ENCODE measurements at regions not wholly inside any gene's neighbourhood (a gene's known extent, or its start where the extent isn't known, plus 50 kb on each side); places are given as distances from the start of the nearest gene placed in this dataset.

DNA sequence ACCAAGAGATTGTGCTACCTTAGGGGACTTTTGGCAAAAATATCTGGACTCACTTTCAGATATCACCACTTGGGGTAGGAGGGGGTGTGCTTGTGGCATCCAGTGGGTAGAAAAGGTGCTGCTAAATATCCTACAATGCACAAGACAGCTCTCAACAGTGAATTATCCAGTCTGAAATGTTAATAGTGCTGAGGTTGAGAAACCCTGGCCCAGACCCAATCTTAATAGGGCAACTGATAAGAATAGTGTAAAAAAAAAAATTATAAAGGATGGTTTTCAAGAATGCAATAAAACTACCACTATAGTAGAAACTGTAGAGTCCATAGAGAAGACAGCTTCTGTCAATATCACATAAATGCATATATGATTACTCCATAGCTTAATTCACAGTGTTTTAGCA, 185.5 kb downstream of the ZNF330 start:
- TF ChIP-seq, protein P1, sequence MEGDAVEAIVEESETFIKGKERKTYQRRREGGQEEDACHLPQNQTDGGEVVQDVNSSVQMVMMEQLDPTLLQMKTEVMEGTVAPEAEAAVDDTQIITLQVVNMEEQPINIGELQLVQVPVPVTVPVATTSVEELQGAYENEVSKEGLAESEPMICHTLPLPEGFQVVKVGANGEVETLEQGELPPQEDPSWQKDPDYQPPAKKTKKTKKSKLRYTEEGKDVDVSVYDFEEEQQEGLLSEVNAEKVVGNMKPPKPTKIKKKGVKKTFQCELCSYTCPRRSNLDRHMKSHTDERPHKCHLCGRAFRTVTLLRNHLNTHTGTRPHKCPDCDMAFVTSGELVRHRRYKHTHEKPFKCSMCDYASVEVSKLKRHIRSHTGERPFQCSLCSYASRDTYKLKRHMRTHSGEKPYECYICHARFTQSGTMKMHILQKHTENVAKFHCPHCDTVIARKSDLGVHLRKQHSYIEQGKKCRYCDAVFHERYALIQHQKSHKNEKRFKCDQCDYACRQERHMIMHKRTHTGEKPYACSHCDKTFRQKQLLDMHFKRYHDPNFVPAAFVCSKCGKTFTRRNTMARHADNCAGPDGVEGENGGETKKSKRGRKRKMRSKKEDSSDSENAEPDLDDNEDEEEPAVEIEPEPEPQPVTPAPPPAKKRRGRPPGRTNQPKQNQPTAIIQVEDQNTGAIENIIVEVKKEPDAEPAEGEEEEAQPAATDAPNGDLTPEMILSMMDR (conservative IDR thresholded peaks at IDR 0.05): no peak
- no peak overlapping the region for H3K27ac ChIP-seq

- TF ChIP-seq, protein P1 (conservative IDR thresholded peaks at IDR 0.05): no peak
- no peak overlapping the region for H3K27ac ChIP-seq
These were observed 188.9 kb downstream of the ZNF330 start for GRCh38 chr4:141409556-141409955.

GRCh38 chr4:141410839-141411238, 190.1 kb downstream of the ZNF330 start:
- H3K27ac ChIP-seq: no peak overlapping the region
- TF ChIP-seq, protein P1 (conservative IDR thresholded peaks at IDR 0.05): no peak

GRCh38 chr4:141411936-141412335, 191.2 kb downstream of the ZNF330 start:
- TF ChIP-seq, protein P1 (conservative IDR thresholded peaks at IDR 0.05): no peak
- no peak overlapping the region for H3K27ac ChIP-seq

DNA sequence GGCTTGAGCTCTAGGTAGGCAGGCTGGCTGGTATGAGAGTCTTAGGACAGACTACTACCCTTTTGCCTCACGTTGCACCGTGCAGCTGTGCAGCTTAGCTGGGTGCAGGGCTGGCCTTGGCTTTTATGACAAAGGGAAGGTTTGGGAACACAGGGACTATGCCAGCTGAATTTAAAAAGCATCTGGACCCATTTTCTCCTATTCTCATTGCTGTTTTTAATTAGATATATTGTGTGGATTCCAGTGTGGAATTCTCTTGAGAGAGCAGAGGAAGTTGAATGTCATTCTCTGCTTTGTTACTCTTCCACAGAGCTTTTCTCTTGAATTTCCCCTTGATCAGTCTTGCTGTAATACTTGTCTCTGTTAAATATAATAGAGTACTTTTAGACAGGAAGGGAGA, 192.7 kb downstream of the ZNF330 start:
- no peak overlapping the region for H3K27ac ChIP-seq
- TF ChIP-seq, protein P1 (conservative IDR thresholded peaks at IDR 0.05): no peak

DNA sequence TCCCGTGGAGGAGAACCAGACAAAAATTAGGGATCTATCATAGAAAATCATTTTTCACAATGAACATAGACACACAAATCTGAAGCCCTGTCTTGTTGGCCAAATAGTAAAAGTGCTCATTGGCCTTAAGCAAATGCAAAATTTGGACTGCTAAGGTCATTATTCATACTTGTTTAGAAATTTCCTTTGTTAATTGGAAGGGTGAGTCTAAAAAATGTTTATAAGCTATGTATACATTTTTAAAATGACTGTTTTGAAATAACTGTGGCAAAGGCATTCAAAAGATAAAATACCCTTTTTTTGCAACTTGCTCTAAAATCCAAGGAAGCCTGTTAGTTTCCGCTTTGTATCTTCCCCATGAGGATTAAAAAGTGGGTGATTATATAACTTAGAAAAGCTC, 195.0 kb downstream of the ZNF330 start:
- TF ChIP-seq, protein P1 (conservative IDR thresholded peaks at IDR 0.05): no peak
- H3K27ac ChIP-seq: no peak overlapping the region

GRCh38 chr4:141416219-141416618, 195.5 kb downstream of the ZNF330 start:
- H3K27ac ChIP-seq: no peak overlapping the region
- TF ChIP-seq, protein P1 (conservative IDR thresholded peaks at IDR 0.05): no peak
